CD14-positive monocyte (primary cell): ENCODE measurements at regions not wholly inside any gene's neighbourhood (a gene's known extent, or its start where the extent isn't known, plus 50 kb on each side); places are given as distances from the start of the nearest gene placed in this dataset.
A peak's percentile ranks its signal among the peaks of the same experiment; 100 is the strongest.

Experiments used
- DNase-seq, 3 donors: peaks; one replicate each; pipeline ENCODE4 v3.0.0-alpha.2; 2011 to 2022
- H2AFZ ChIP-seq: 2 replicates; pipeline ENCODE4 v1.6.0; 2012; ENCODE audit warnings: mild to moderate bottlenecking, low read depth, low read length, inconsistent platforms; ENCODE audit not compliant: insufficient read depth, poor library complexity, severe bottlenecking
- H3K27ac ChIP-seq, 2 donors: 1 replicate in 1 of 2; 2 replicates in 1 of 2; pipeline ENCODE4 v1.5.1; 2012 to 2013; ENCODE audit warnings: low read length in 2 of 2, control low read depth in 1 of 2, inconsistent platforms in 1 of 2, low read depth in 1 of 2, mild to moderate bottlenecking in 1 of 2
- H3K27me3 ChIP-seq, 2 donors: one replicate each; pipeline versions ENCODE4 v1.6.0 to v1.6.1; 2011 to 2013; ENCODE audit warnings: low read length in 2 of 2; ENCODE audit not compliant: control insufficient read depth in 2 of 2, insufficient read depth in 2 of 2
- H3K36me3 ChIP-seq, 2 donors: replicated peaks in 1 of 2; 1 replicate in 1 of 2; 2 replicates in 1 of 2; pipeline versions ENCODE4 v1.5.1 to v1.6.1; 2012 to 2013; ENCODE audit warnings: low read length in 2 of 2, control low read depth in 1 of 2, inconsistent platforms in 1 of 2, mild to moderate bottlenecking in 1 of 2; ENCODE audit not compliant: insufficient read depth in 2 of 2, control insufficient read depth in 1 of 2
- H3K4me1 ChIP-seq, 2 donors: 1 replicate in 1 of 2; 2 replicates in 1 of 2; pipeline versions ENCODE4 v1.5.1 to v1.6.1; 2012 to 2013; ENCODE audit warnings: low read length in 2 of 2, control low read depth in 1 of 2, inconsistent platforms in 1 of 2, mild to moderate bottlenecking in 1 of 2, moderate library complexity in 1 of 2; ENCODE audit not compliant: insufficient read depth in 2 of 2, control insufficient read depth in 1 of 2
- H3K4me2 ChIP-seq: replicated peaks from 2 replicates; pipeline ENCODE3; 2012; ENCODE audit warnings: low read length, moderate library complexity, mild to moderate bottlenecking; ENCODE audit not compliant: poor library complexity, severe bottlenecking; ENCODE audit errors: extremely low read depth
- H3K4me3 ChIP-seq, 3 experiments: fragments of 200-600 bp in 1 of 3; sonication (generic) in 1 of 3; replicated peaks in 1 of 3; 1 replicate in 2 of 3; 2 replicates in 1 of 3; pipeline ENCODE4 v1.5.1; 2011 to 2013; ENCODE audit warnings: low read length in 3 of 3, mild to moderate bottlenecking in 3 of 3, control low read depth in 2 of 3, low read depth in 2 of 3, inconsistent platforms in 1 of 3, moderate library complexity in 1 of 3
- H3K79me2 ChIP-seq: 2 replicates; pipeline ENCODE4 v1.6.0; 2012; ENCODE audit warnings: mild to moderate bottlenecking, control low read depth, inconsistent platforms, low read length, moderate library complexity; ENCODE audit not compliant: insufficient read depth
- H3K9ac ChIP-seq: 2 replicates; pipeline ENCODE4 v1.6.0; 2017; ENCODE audit warnings: low read length, mild to moderate bottlenecking; ENCODE audit not compliant: insufficient read depth, poor library complexity, severe bottlenecking
- H3K9me3 ChIP-seq, 2 donors: replicated peaks in 1 of 2; 1 replicate in 1 of 2; 2 replicates in 1 of 2; pipeline versions ENCODE4 v1.5.1 to v1.6.1; 2012 to 2013; ENCODE audit warnings: low read length in 2 of 2, control low read depth in 1 of 2; ENCODE audit not compliant: control insufficient read depth in 1 of 2, insufficient read depth in 1 of 2
- H4K20me1 ChIP-seq: 2 replicates; pipeline ENCODE4 v1.6.0; 2012; ENCODE audit warnings: mild to moderate bottlenecking, low read length, control low read depth, moderate library complexity; ENCODE audit not compliant: insufficient read depth
- H3K27ac Mint-ChIP-seq, 7 donors: one replicate each; pipeline ENCODE4 v1.8.0; 2020; ENCODE audit warnings: mild to moderate bottlenecking in 7 of 7, mixed read lengths in 7 of 7, moderate library complexity in 6 of 7, inconsistent platforms in 2 of 7
- H3K27me3 Mint-ChIP-seq, 3 donors: one replicate each; pipeline ENCODE4 v1.8.0; 2021 to 2022; ENCODE audit warnings: low read depth in 3 of 3, mild to moderate bottlenecking in 3 of 3, mixed read lengths in 3 of 3, moderate library complexity in 3 of 3, inconsistent platforms in 1 of 3
- H3K36me3 Mint-ChIP-seq, 2 donors: one replicate each; pipeline ENCODE4 v1.8.0; 2020; ENCODE audit warnings: mixed read lengths in 2 of 2, inconsistent platforms in 1 of 2, mild to moderate bottlenecking in 1 of 2
- H3K4me1 Mint-ChIP-seq: one replicate; pipeline ENCODE4 v1.8.0; 2020; ENCODE audit warnings: mild to moderate bottlenecking, mixed read lengths
- H3K4me3 Mint-ChIP-seq, 2 donors: one replicate each; pipeline ENCODE4 v1.8.0; 2020; ENCODE audit warnings: mild to moderate bottlenecking in 2 of 2, mixed read lengths in 2 of 2, moderate library complexity in 1 of 2
- H3K9me3 Mint-ChIP-seq, 7 donors: one replicate each; pipeline ENCODE4 v1.8.0; 2020 to 2022; ENCODE audit warnings: mixed read lengths in 7 of 7, mild to moderate bottlenecking in 6 of 7, moderate library complexity in 6 of 7, inconsistent platforms in 2 of 7
- CTCF ChIP-seq: fragments of 200-600 bp; IDR thresholded peaks from one replicate; pipeline ENCODE4 v1.8.0; 2022; ENCODE audit warnings: antibody characterized with exemption, mild to moderate bottlenecking
- WGBS: methylation state at CpG from one replicate; pipeline ENCODE4 v1.1.5; 2013; ENCODE audit warnings: missing lambda C conversion rate; ENCODE audit not compliant: insufficient coverage; 5-methylcytosine and 5-hydroxymethylcytosine counted together
- intact Hi-C, 2 donors: fragments of 100-400 bp; cut with micrococcal nuclease; formaldehyde crosslinking; loops; one replicate each; pipeline versions ENCODE4 v1.15.0 to v1.15.1; 2023

- no peak overlapping the region for H3K4me3 ChIP-seq
- Mint-ChIP-seq H3K9me3 (peaks cover 0 to 3% (median 0%) of the 10 kb centered on the region in 7 donors), H3K4me1 (no peaks in the 10 kb centered on the region), H3K4me3 (no peak overlapping the region), H3K36me3 (no peaks in the 10 kb centered on the region), H3K27ac (no peak overlapping the region), H3K27me3 (peaks cover 2 to 8% (median 4%) of the 10 kb centered on the region in 3 donors)
- no peak overlapping the region for H3K9ac ChIP-seq
- no peaks in the 10 kb centered on the region for H3K79me2 ChIP-seq
- 82% methylated on average over 5 of the region's 5 CpGs for WGBS
- H3K27ac ChIP-seq, result no peak overlapping the region
- no peaks in the 10 kb centered on the region for H3K36me3 ChIP-seq
- DNase-seq, result no peak
- H3K27me3 ChIP-seq, result no peaks in the 10 kb centered on the region
- no peak overlapping the region for H2AFZ ChIP-seq
- TF ChIP-seq CTCF, result no peak
- no peaks in the 10 kb centered on the region for H4K20me1 ChIP-seq
- H3K4me1 ChIP-seq, result no peaks in the 10 kb centered on the region
- intact Hi-C loops, result no loop called here
- no peak overlapping the region for H3K4me2 ChIP-seq
- H3K9me3 ChIP-seq, result no peaks in the 10 kb centered on the region
These were observed 284.3 kb downstream of the CYP26B1 start for GRCh38 chr2:71863396-71863795.

DNA sequence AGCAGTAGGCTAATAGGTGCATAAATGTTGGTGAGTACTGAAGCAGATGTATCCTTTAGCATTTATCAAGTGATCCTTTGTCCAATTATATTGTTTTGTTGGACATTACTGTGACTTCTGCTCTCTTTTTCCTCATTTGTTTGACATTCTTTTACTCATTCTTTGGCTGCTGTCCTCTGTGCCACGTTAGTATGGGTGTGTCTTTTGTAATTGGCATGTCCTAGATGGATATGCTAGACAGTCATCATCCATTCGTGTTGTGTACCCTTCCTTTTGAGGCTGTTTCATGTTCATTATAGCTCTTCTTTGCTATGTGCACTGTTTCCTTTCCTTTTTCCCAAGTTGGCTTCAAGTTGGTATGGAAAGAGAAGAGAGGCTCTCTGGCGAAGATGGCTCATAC is 284.7 kb downstream of the CYP26B1 start:
- Histone ChIP-seq H3K4me1 (no peaks in the 10 kb centered on the region), H2AFZ (no peak overlapping the region), H3K79me2 (no peaks in the 10 kb centered on the region), H3K4me2 (no peak overlapping the region), H3K4me3 (no peak overlapping the region), H4K20me1 (no peaks in the 10 kb centered on the region), H3K9ac (no peak overlapping the region), H3K27me3 (no peaks in the 10 kb centered on the region), H3K9me3 (no peaks in the 10 kb centered on the region), H3K36me3 (no peaks in the 10 kb centered on the region), H3K27ac (no peak overlapping the region)
- Mint-ChIP-seq H3K36me3 (no peaks in the 10 kb centered on the region), H3K27me3 (peaks cover 0 to 8% (median 4%) of the 10 kb centered on the region in 3 donors), H3K4me1 (no peaks in the 10 kb centered on the region), H3K27ac (peak overlapping the region in 1 of 7 donors; percentile 70), H3K4me3 (no peak overlapping the region), H3K9me3 (peaks cover 0 to 3% (median 0%) of the 10 kb centered on the region in 7 donors)
- intact Hi-C loops, result no loop called here
- no peak for DNase-seq
- no CpG with 5 or more reads among the region's 3 CpGs for WGBS
- TF ChIP-seq CTCF, result no peak
